ENCODE measurements at regions not wholly inside any gene's neighbourhood (a gene's known extent, or its start where the extent isn't known, plus 50 kb on each side); places are given as distances from the start of the nearest gene placed in this dataset.

- no peak overlapping the region for H3K27ac ChIP-seq
- H3K4me3 ChIP-seq, result no peak overlapping the region
- H3K9me3 ChIP-seq, result no peaks in the 10 kb centered on the region
- no peak for DNase-seq
- TF ChIP-seq POLR2A (IDR thresholded peaks at IDR 0.05) (no peak), CTCF (IDR thresholded peaks at IDR 0.05) (no peak)
- no peaks in the 10 kb centered on the region for H3K36me3 ChIP-seq (ENCODE audit: low read depth, missing control alignments)
- no peaks in the 10 kb centered on the region for H3K27me3 ChIP-seq
- H3K4me1 ChIP-seq, result no peaks in the 10 kb centered on the region
- intact Hi-C loops (cut with DNase I; ENCODE audit: low total_unique reads), result no loop called here
These were observed 174.5 kb downstream of the SLC24A2 start for GRCh38 chr9:19614294-19614693.

- no peak overlapping the region for H3K4me3 ChIP-seq
- 90 to 91% methylated on average over 2 of the region's 2 CpGs for WGBS, 2 donors
- H3K9me3 ChIP-seq, result no peaks in the 10 kb centered on the region
- H3K36me3 ChIP-seq (ENCODE audit: low read depth, missing control alignments), result no peaks in the 10 kb centered on the region
- no peaks in the 10 kb centered on the region for H3K4me1 ChIP-seq
- intact Hi-C loops (cut with DNase I; ENCODE audit: low total_unique reads), result no loop called here
- no peak overlapping the region for H3K27ac ChIP-seq
- DNase-seq, result no peak
- no peak for TF ChIP-seq CTCF (IDR thresholded peaks at IDR 0.05)
- TF ChIP-seq POLR2A (IDR thresholded peaks at IDR 0.05), result no peak
- no peaks in the 10 kb centered on the region for H3K27me3 ChIP-seq
These were observed 188.3 kb downstream of the SLC24A2 start for GRCh38 chr9:19600538-19600937.

- TF ChIP-seq CTCF (IDR thresholded peaks at IDR 0.05) (no peak), POLR2A (IDR thresholded peaks at IDR 0.05) (no peak)
- no peaks in the 10 kb centered on the region for H3K4me1 ChIP-seq
- H3K4me3 ChIP-seq, result no peak overlapping the region
- DNase-seq, result no peak
- H3K36me3 ChIP-seq (ENCODE audit: low read depth, missing control alignments), result no peaks in the 10 kb centered on the region
- no peaks in the 10 kb centered on the region for H3K9me3 ChIP-seq
- intact Hi-C loops (cut with DNase I; ENCODE audit: low total_unique reads), result no loop called here
- no peaks in the 10 kb centered on the region for H3K27me3 ChIP-seq
- WGBS, 2 donors, result 91 to 95% methylated on average over 2 of the region's 2 CpGs
- H3K27ac ChIP-seq, result no peak overlapping the region
These were observed 189.9 kb downstream of the ACER2 start for GRCh38 chr9:19598722-19599121.

GRCh38 chr9:19597176-19597575 lies 188.4 kb downstream of the ACER2 start:
- TF ChIP-seq CTCF (IDR thresholded peaks at IDR 0.05) (no peak), POLR2A (IDR thresholded peaks at IDR 0.05) (no peak)
- Histone ChIP-seq H3K36me3 (ENCODE audit: low read depth, missing control alignments) (no peaks in the 10 kb centered on the region), H3K27ac (no peak overlapping the region), H3K4me3 (no peak overlapping the region), H3K27me3 (no peaks in the 10 kb centered on the region), H3K4me1 (no peaks in the 10 kb centered on the region), H3K9me3 (no peaks in the 10 kb centered on the region)
- WGBS, 2 donors, result 86% methylated on average over 4 of the region's 4 CpGs
- DNase-seq, result no peak
- intact Hi-C loops (cut with DNase I; ENCODE audit: low total_unique reads), result no loop called here

GRCh38 chr9:19595003-19595402 lies 186.2 kb downstream of the ACER2 start:
- Histone ChIP-seq H3K27me3 (no peaks in the 10 kb centered on the region), H3K4me1 (no peaks in the 10 kb centered on the region), H3K9me3 (no peaks in the 10 kb centered on the region), H3K4me3 (no peak overlapping the region), H3K27ac (no peak overlapping the region), H3K36me3 (ENCODE audit: low read depth, missing control alignments) (no peaks in the 10 kb centered on the region)
- DNase-seq, result no peak
- no peak for TF ChIP-seq POLR2A (IDR thresholded peaks at IDR 0.05)
- no peak for TF ChIP-seq CTCF (IDR thresholded peaks at IDR 0.05)
- WGBS, 2 donors, result 72% methylated on average over 2 of the region's 2 CpGs
- intact Hi-C loops (cut with DNase I; ENCODE audit: low total_unique reads), result no loop called here
